KMS-11 (cell line): ENCODE measurements at regions not wholly inside any gene's neighbourhood (a gene's known extent, or its start where the extent isn't known, plus 50 kb on each side); places are given as distances from the start of the nearest gene placed in this dataset.

ENCODE experiments used
- H2AFZ ChIP-seq: fragments of 200-600 bp; sonication (generic); 2 replicates; pipeline ENCODE4 v1.6.1; 2016; ENCODE audit warnings: antibody characterized with exemption, mixed run types, low read depth
- H3K27ac ChIP-seq: fragments of 200-600 bp; sonication (generic); 2 replicates; pipeline ENCODE4 v1.6.1; 2016; ENCODE audit warnings: mild to moderate bottlenecking, mixed run types
- H3K27me3 ChIP-seq: fragments of 200-600 bp; sonication (generic); 2 replicates; pipeline ENCODE4 v1.6.1; 2017; ENCODE audit warnings: mild to moderate bottlenecking, low read depth, mixed run types, moderate library complexity; ENCODE audit not compliant: insufficient read depth
- H3K36me3 ChIP-seq: fragments of 200-600 bp; sonication (generic); 2 replicates; pipeline ENCODE4 v1.6.1; 2017; ENCODE audit warnings: mild to moderate bottlenecking, mixed run types; ENCODE audit not compliant: insufficient read depth
- H3K4me1 ChIP-seq: fragments of 200-600 bp; sonication (generic); 2 replicates; pipeline ENCODE4 v1.6.1; 2016; ENCODE audit warnings: mild to moderate bottlenecking, low read depth, mixed run types; ENCODE audit not compliant: poor library complexity, severe bottlenecking
- H3K4me2 ChIP-seq: fragments of 200-600 bp; sonication (generic); 2 replicates; pipeline ENCODE4 v1.7.0; 2016; ENCODE audit warnings: mild to moderate bottlenecking, mixed run types
- H3K4me3 ChIP-seq: fragments of 200-600 bp; sonication (generic); IDR thresholded peaks from 2 replicates; pipeline ENCODE4 v1.6.1; 2017; ENCODE audit warnings: low read depth, low read length, mixed read lengths; ENCODE audit not compliant: insufficient read depth
- H3K79me2 ChIP-seq: fragments of 200-600 bp; sonication (generic); 2 replicates; pipeline ENCODE4 v1.6.1; 2016; ENCODE audit warnings: low read depth, mixed run types; ENCODE audit not compliant: insufficient read depth
- H3K9ac ChIP-seq: fragments of 200-600 bp; sonication (generic); 2 replicates; pipeline ENCODE4 v1.6.1; 2016; ENCODE audit warnings: mild to moderate bottlenecking, mixed run types
- H4K20me1 ChIP-seq: fragments of 200-600 bp; sonication (generic); 2 replicates; pipeline ENCODE4 v1.6.1; 2016; ENCODE audit warnings: mild to moderate bottlenecking, mixed run types; ENCODE audit not compliant: insufficient read depth
- CTCF ChIP-seq: fragments of 200-600 bp; sonication (generic); conservative IDR thresholded peaks from 2 replicates; pipeline ENCODE4 v1.6.1; 2017; ENCODE audit warnings: low read depth, mild to moderate bottlenecking, antibody characterized with exemption, low read length, moderate library complexity, mixed read lengths

GRCh38 chr6:16841241-16841640 lies 80.0 kb upstream of the ATXN1 start:
- Histone ChIP-seq H3K27me3 (no peaks in the 10 kb centered on the region), H4K20me1 (no peaks in the 10 kb centered on the region), H3K79me2 (no peaks in the 10 kb centered on the region), H2AFZ (no peak overlapping the region), H3K4me3 (no peak overlapping the region), H3K4me1 (peaks cover 15% of the 10 kb centered on the region), H3K9ac (no peak overlapping the region), H3K36me3 (no peaks in the 10 kb centered on the region), H3K27ac (no peak overlapping the region), H3K4me2 (no peak overlapping the region)
- no peak for TF ChIP-seq CTCF

GRCh38 chr6:16840725-16841124 lies 79.5 kb upstream of the ATXN1 start:
- TF ChIP-seq CTCF = no peak
- H3K4me1 ChIP-seq = peaks cover 20% of the 10 kb centered on the region
- no peaks in the 10 kb centered on the region for H3K27me3 ChIP-seq
- no peak overlapping the region for H2AFZ ChIP-seq
- no peak overlapping the region for H3K4me2 ChIP-seq
- H3K79me2 ChIP-seq = no peaks in the 10 kb centered on the region
- H3K4me3 ChIP-seq = no peak overlapping the region
- no peaks in the 10 kb centered on the region for H4K20me1 ChIP-seq
- no peak overlapping the region for H3K27ac ChIP-seq
- no peaks in the 10 kb centered on the region for H3K36me3 ChIP-seq
- no peak overlapping the region for H3K9ac ChIP-seq

- H3K4me3 ChIP-seq = no peak overlapping the region
- no peaks in the 10 kb centered on the region for H3K27me3 ChIP-seq
- peaks cover 24% of the 10 kb centered on the region for H3K4me1 ChIP-seq
These were observed 79.0 kb upstream of the ATXN1 start for GRCh38 chr6:16840291-16840690.

DNA sequence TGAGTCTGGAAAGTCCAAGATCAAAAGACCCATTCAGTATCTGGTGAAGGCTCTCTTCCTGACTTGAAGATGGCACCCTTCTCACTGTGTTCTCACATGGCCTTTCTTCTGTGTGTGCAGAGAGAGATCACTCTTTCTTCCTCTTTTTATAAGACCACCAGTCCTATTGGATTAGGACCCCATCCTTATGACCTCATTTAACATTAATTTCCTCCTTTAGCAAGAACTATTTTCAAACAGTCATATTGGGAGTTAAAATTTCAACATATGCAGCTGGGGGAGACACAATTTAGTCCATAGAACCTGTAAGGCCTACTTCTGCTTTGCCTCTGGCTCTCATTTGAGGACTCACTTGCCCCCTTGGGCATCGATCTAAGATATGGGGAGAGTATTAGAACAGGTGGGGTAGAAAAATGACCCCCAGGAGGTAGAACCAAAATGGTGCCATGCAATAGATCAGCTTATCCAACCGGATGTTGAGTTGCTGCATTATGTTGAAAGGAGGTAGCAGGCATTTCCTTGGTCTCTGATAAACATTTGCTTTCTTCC lies 78.4 kb upstream of the ATXN1 start:
- H3K79me2 ChIP-seq = no peaks in the 10 kb centered on the region
- no peak overlapping the region for H3K4me3 ChIP-seq
- H3K4me1 ChIP-seq = peaks cover 25% of the 10 kb centered on the region
- no peak overlapping the region for H3K4me2 ChIP-seq
- H3K9ac ChIP-seq = no peak overlapping the region
- H3K27me3 ChIP-seq = no peaks in the 10 kb centered on the region
- no peaks in the 10 kb centered on the region for H4K20me1 ChIP-seq
- TF ChIP-seq CTCF = no peak
- no peak overlapping the region for H3K27ac ChIP-seq
- no peaks in the 10 kb centered on the region for H3K36me3 ChIP-seq
- no peak overlapping the region for H2AFZ ChIP-seq

More at GRCh38 chr6:16840291-16840690, 79.0 kb upstream of the ATXN1 start:
- no peak for TF ChIP-seq CTCF
- Histone ChIP-seq H3K27ac (no peak overlapping the region), H3K4me2 (no peak overlapping the region), H3K36me3 (no peaks in the 10 kb centered on the region), H3K79me2 (no peaks in the 10 kb centered on the region), H3K9ac (no peak overlapping the region), H2AFZ (no peak overlapping the region), H4K20me1 (no peaks in the 10 kb centered on the region)
